ENCODE measurements at regions not wholly inside any gene's neighbourhood (a gene's known extent, or its start where the extent isn't known, plus 50 kb on each side); places are given as distances from the start of the nearest gene placed in this dataset.

DNA sequence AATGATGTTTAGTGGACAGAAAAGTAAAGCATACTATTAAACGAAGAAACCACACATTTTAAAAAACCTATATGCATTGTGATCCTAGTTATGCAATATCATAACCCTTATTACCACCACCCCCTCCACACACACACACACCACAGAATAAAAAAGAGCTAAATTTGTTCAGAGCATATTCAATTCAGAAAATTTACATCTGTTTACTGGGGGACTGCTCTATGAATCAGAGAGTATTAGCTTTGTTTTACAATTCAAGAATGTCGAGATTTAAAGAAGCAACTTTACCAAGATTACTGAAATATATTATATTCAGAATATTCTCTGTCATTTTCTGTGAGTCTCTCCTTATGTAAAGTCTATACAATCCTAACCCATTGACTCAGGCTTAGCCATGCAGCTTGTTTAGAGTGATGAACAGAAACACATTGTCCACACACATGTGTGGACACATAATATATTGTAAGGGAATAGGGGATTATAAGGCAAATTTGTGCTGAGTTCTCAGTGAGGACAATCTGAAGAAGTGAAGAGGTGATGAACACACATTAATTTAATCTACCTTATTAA lies 369.6 kb upstream of the MARCKS start:
- Histone ChIP-seq H3K4me3 (replicated peaks; ENCODE audit: insufficient read depth, low read length) (no peak overlapping the region), H3K27me3 (ENCODE audit: insufficient read depth, poor library complexity, severe bottlenecking) (no peaks in the 10 kb centered on the region), H3K27ac (replicated peaks) (no peak overlapping the region; the same call in 1 of the 2 replicates)
- TF ChIP-seq, protein P1, sequence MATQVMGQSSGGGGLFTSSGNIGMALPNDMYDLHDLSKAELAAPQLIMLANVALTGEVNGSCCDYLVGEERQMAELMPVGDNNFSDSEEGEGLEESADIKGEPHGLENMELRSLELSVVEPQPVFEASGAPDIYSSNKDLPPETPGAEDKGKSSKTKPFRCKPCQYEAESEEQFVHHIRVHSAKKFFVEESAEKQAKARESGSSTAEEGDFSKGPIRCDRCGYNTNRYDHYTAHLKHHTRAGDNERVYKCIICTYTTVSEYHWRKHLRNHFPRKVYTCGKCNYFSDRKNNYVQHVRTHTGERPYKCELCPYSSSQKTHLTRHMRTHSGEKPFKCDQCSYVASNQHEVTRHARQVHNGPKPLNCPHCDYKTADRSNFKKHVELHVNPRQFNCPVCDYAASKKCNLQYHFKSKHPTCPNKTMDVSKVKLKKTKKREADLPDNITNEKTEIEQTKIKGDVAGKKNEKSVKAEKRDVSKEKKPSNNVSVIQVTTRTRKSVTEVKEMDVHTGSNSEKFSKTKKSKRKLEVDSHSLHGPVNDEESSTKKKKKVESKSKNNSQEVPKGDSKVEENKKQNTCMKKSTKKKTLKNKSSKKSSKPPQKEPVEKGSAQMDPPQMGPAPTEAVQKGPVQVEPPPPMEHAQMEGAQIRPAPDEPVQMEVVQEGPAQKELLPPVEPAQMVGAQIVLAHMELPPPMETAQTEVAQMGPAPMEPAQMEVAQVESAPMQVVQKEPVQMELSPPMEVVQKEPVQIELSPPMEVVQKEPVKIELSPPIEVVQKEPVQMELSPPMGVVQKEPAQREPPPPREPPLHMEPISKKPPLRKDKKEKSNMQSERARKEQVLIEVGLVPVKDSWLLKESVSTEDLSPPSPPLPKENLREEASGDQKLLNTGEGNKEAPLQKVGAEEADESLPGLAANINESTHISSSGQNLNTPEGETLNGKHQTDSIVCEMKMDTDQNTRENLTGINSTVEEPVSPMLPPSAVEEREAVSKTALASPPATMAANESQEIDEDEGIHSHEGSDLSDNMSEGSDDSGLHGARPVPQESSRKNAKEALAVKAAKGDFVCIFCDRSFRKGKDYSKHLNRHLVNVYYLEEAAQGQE (IDR thresholded peaks at IDR 0.05; ENCODE audit: insufficient replicate concordance, low read depth) = no peak
- no peak for DNase-seq (ENCODE audit: low read depth in 1 of 2, low spot score in 1 of 2)

DNA sequence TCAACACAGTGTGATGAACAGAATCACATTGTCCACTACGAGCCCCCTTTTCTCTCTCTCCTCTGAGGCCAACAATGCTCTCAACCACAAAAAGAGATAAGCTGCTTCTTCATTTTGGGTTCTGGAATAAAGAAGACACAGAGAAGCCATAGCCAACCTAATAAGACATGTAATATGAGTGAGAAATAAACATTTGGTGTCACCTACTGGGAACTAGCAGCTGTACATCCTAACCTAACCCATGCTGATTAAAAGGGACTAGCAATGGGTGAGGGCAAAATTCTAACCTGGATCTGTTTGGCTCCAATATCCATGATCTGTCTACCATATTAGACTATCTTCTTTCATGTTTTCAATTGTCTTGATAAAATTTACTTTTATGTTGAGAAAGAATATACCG lies 369.1 kb upstream of the MARCKS start:
- TF ChIP-seq GABPA (IDR thresholded peaks at IDR 0.05; ENCODE audit: low read depth) (no peak), POLR2AphosphoS5 (IDR thresholded peaks at IDR 0.05; ENCODE audit: low read depth) (no peak), SPI1 (IDR thresholded peaks at IDR 0.05; ENCODE audit: borderline replicate concordance, low read depth) (no peak)
- TF ChIP-seq, protein P1 (IDR thresholded peaks at IDR 0.05; ENCODE audit: insufficient replicate concordance, low read depth) = no peak
- TF ChIP-seq, protein P2, sequence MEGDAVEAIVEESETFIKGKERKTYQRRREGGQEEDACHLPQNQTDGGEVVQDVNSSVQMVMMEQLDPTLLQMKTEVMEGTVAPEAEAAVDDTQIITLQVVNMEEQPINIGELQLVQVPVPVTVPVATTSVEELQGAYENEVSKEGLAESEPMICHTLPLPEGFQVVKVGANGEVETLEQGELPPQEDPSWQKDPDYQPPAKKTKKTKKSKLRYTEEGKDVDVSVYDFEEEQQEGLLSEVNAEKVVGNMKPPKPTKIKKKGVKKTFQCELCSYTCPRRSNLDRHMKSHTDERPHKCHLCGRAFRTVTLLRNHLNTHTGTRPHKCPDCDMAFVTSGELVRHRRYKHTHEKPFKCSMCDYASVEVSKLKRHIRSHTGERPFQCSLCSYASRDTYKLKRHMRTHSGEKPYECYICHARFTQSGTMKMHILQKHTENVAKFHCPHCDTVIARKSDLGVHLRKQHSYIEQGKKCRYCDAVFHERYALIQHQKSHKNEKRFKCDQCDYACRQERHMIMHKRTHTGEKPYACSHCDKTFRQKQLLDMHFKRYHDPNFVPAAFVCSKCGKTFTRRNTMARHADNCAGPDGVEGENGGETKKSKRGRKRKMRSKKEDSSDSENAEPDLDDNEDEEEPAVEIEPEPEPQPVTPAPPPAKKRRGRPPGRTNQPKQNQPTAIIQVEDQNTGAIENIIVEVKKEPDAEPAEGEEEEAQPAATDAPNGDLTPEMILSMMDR (IDR thresholded peaks at IDR 0.05; ENCODE audit: insufficient read depth, low read length) = no peak
- Histone ChIP-seq H3K4me3 (replicated peaks; ENCODE audit: insufficient read depth, low read length) (no peak overlapping the region), H3K27ac (replicated peaks) (no peak overlapping the region), H3K27me3 (ENCODE audit: insufficient read depth, poor library complexity, severe bottlenecking) (no peaks in the 10 kb centered on the region)
- no peak for DNase-seq (ENCODE audit: low read depth in 1 of 2, low spot score in 1 of 2)

DNA sequence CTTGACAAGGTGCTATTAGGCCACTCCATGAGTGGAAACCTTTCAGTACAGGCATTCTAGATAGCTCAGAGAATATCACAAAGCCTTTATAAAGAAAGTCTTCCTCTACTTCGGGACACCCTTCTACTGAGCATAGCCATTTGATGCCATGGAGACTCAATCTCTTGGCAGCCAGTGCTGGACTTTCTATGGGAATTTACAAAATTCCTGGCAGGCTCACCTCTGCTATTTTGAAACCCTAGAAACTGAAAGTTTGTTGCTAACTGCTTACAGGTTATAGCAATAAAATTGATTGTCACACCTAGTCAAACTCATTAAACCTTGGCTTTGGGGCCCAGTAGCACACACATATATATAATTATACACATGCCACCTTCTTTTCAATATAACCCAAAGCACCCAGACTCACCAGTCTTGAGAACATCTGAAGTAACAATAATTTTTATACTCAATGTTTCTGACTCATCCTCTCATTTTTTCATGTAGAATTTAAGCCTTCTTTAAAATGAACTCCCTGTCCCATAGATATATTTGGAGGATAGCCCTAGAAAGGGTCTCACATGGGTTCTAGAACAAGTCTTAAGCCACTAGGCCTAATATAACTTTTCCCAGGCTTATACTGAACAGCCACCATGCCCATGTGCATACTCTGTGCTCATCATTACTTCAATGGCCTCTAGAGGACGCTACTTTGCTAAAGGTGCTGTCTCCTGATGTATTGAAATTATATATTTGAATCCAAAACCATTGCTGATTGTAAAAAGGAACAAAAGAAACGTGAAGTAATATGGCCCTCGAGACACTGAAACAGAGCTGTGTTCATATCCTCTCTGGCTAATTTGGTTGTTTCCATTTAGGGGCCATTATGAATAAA lies 368.1 kb upstream of the MARCKS start:
- Histone ChIP-seq H3K27me3 (ENCODE audit: insufficient read depth, poor library complexity, severe bottlenecking) (no peaks in the 10 kb centered on the region), H3K4me3 (replicated peaks; ENCODE audit: insufficient read depth, low read length) (no peak overlapping the region), H3K27ac (replicated peaks) (no peak overlapping the region)
- TF ChIP-seq, protein P1 (IDR thresholded peaks at IDR 0.05; ENCODE audit: insufficient replicate concordance, low read depth) = no peak
- TF ChIP-seq SPI1 (IDR thresholded peaks at IDR 0.05; ENCODE audit: borderline replicate concordance, low read depth) (no peak), GABPA (IDR thresholded peaks at IDR 0.05; ENCODE audit: low read depth) (no peak), POLR2AphosphoS5 (IDR thresholded peaks at IDR 0.05; ENCODE audit: low read depth) (no peak)
- TF ChIP-seq, protein P2 (IDR thresholded peaks at IDR 0.05; ENCODE audit: insufficient read depth, low read length) = no peak
- no peak for DNase-seq (ENCODE audit: low read depth in 1 of 2, low spot score in 1 of 2)
